ENCODE measurements at regions not wholly inside any gene's neighbourhood (a gene's known extent, or its start where the extent isn't known, plus 50 kb on each side); places are given as distances from the start of the nearest gene placed in this dataset.
"Not testable (repeated sequence)": the region's sequence is repeated elsewhere in the genome, so short reads cannot be mapped to it uniquely, and the experiment has no call there.

- DNase-seq = no peak
Observed at GRCh38 chr5:159657298-159657697, 259.0 kb upstream of the ADRA1B start.

GRCh38 chr5:159657771-159658170 is 258.5 kb upstream of the ADRA1B start:
- DNase-seq = no peak

- no peak for DNase-seq
Observed at GRCh38 chr5:159658266-159658925, 257.9 kb upstream of the ADRA1B start.

GRCh38 chr5:159660401-159660800 is 255.9 kb upstream of the ADRA1B start:
- DNase-seq = no peak

DNA sequence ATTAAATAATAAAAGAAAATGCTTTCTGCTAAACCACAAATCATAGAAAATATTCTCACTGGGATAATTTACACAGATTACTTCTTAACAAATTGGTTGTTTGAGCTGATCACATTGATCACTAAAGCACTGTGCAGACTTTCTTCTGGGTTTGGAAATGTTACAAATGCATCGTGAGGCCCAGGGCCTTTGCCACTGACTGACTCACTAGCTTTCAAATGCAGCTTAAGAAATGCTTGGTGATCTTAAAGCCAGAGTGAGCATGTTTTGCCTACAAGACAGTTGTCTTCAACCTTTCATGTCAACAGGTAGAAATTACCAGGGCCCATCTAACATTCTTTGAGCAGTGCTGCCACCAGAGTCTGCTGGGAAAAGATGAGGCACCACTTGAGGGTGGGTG is 252.3 kb upstream of the ADRA1B start:
- DNase-seq = no peak

- no peak for DNase-seq
Observed at GRCh38 chr5:159667286-159667685, 249.0 kb upstream of the ADRA1B start.

DNA sequence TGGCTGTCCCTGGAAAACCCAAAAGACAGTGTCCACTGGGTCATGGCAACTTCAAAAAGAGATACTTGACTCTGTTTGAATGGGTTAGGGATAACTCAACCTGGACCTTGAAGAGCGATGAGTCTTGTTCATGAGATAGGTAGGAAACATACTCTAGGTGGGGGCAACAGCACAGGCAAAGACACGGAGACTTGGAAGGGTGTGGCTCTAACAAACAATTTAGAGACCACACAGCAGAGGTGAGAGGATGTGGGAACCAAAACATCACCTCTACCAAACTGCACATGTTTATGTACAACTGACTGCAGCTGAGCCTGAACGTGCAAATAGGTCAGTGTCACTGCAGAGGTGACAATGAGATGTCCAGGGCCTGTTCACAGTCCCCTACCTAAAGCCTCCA is 247.7 kb upstream of the ADRA1B start:
- DNase-seq = no peak

- DNase-seq = no peak
Observed at GRCh38 chr5:159669559-159669958, 246.7 kb upstream of the ADRA1B start.

DNA sequence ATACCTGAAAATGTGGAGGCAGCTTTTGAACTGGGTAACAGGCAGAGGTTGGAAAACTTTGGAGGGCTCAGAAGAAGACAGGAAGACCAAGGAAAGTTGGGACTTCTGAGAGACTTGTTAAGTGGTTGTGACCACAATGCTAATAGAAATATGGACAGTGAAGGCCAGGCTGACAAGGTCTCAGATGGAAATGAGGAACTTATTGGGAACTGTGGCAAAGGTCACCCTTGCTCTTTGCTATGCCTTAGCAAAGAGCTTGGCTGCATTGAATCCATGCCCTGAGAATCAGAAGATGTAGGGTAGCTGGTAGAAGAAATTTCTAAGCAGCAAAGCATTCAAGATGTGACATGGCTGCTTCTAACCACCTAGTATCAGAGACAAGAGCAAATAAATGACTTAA is 244.4 kb upstream of the ADRA1B start:
- DNase-seq = no peak

- no peak for DNase-seq
Observed at GRCh38 chr5:159673538-159673937, 242.7 kb upstream of the ADRA1B start.

GRCh38 chr5:159678657-159679392 is 237.5 kb upstream of the ADRA1B start:
- DNase-seq = no peak

- DNase-seq = no peak
Observed at GRCh38 chr5:159680095-159680494, 236.2 kb upstream of the ADRA1B start.

DNA sequence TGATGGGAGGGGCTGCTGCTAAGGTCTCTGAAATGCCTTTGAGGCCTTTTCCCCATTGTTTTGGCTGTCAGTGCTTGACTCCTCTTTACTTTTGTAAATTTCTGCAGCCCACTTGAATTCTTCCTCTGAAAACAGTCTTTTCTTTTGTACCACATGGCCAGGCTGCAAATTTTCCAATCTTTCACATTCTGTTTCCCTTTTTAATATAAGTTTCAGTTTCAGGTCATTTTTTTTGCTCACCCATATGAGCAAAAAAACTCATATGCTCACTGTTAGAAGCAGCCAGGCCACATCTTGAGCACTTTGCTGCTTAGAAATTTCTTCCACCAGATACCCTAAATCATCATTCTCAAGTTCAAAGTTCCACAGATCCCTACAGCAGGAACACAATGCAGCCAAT is 234.6 kb upstream of the ADRA1B start:
- DNase-seq = no peak

DNA sequence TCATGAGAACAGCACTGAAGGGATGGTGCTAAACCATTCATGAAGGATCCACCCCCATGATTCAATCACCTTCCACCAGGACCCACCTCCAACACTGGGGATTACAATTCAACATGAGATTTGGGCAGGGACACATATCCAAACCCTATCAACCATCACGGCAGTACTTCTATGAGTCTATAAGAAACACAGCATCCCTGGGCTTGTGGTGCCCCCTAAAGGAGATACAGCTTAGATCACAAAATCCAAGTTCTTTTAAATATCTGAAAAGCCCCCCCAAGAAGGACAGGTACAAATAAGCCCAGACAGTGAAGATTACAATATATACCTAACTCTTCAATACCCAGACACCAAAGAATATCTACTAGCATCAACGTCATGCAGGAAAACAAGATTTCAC is 233.7 kb upstream of the ADRA1B start:
- DNase-seq = no peak

DNA sequence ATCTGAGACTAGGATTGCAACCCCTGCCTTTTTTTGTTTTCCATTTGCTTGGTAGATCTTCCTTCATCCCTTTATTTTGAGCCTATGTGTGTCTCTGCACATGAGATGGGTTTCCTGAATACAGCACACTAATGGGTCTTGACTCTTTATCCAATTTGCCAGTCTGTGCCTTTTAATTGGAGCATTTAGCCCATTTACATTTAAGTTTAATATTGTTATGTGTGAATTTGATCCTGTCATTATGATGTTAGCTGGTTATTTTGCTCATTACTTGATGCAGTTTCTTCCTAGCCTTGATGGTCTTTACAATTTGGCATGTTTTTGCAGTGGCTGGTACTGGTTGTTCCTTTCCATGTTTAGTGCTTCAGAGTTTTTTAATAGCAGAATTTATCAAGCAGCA is 228.4 kb upstream of the ADRA1B start:
- DNase-seq = not testable (repeated sequence)

DNA sequence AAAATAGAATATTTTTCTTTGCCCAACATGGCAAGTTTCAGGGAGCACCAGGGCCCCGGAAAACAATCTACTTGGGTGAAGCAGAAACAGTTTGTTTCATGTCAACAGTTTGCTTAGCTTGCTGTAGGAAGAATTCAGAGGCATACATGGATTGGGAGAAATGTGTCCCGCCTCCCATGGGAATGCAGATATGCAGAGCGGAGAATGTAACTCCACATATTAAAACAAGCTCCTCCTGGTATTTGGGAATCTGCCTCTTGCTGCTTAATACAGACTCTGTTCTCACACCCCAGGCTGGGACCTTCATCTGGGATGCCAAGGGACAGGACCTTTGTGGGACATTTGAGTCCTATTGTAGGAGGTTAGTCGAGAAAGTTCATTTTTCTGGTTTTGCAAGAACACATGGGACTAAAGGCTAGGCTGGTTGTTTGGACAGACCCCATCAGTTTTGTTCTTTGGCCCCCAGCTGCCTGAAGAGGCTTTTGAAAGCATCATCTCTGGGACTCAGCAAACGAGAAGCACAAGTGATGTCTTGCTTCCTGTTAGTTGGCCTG is 220.5 kb upstream of the ADRA1B start:
- DNase-seq = no peak

DNA sequence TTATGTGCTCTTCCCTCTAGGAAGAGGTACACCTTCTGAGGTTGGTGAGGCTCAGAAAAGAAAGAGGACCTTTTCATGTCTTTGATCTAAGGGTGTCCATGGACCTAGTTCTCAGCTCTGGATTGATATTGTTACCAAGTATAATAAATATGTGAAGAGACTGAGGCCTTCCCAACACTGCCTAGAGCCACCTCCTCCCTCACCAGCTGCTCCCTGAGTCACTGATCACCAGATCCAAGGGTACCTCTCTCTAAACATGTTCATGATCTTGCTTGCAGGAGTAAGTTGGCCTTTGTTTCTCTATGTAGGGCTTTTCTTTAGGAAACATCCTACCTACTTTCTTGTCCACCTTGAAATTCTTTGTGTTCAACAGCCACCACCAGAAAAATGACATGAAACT is 218.8 kb upstream of the ADRA1B start:
- no peak for DNase-seq

DNA sequence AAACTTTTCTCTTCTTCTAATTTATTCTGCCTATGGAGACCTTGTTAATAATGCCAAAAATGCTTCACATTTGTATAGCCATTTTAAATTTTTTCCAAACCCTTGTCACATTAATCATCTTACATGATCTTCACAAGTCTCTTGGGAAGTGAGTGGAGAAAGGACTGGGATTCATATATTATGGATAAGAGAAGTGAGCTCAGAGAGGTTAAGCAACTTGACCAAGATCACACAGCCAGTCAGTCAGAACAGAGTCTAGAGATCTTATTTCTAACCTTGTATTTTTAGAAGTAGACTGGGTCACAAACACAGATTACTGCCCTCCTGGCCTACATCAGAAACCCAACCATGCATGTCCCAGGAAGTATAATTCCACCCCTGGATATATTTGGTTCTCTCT is 218.0 kb upstream of the ADRA1B start:
- DNase-seq = no peak

DNA sequence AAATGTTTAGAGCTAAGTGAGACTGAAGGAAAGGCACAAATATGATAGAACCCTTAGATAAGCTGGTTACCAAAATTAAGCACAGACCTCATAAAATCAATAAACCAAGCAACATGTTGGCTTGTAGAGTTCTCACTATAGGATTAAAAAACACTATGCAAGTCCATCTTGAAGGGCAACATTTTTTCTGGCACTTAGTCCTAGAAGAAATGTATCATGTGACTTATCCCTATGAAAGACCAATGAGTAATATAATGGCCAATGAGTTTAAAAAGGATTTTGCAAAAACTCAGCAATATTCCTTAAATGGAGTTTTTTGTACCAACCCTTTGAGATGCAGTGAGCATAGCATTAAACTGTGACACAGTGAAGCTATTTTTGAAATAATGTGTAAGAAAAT is 216.3 kb upstream of the ADRA1B start:
- no peak for DNase-seq

DNA sequence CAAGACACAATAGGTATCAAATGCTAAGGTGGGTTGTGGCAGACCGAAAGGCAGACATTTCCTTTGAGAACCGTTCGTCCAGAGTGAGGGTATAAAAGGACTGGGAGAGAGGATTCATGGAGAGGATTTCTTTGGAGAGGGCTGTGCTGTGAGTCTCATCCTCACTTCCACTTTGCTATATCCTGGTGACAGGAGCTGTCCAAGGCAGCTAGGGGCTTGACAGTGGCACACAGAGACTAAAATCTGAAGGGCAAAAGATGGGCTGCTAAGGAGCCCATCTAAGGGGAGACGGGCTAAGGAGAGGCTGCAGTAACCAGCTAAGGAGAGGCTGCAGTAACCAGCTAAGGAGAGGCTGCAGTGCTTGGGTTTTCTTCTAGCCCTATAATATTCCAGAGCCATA is 214.0 kb upstream of the ADRA1B start:
- DNase-seq = no peak

- no peak for DNase-seq
Observed at GRCh38 chr5:159702826-159703225, 213.5 kb upstream of the ADRA1B start.

DNA sequence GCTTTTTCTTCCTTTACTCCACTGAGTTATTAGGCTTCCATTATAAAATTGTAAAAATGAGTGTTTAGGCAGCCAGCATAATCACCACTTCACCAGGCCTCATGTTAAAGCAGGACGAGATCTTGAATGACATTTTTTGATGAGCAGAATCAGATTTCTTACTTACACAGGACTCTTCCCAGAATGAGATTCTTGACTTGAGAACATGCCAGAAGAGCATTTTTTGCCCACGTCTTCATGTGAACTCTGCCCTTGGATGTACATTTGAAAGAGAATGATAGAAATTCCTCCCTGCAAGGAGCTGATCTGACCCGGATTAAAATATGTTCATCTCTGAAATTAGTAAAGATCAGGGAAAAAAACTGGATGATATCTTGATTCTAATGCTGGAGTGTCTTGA is 212.1 kb upstream of the ADRA1B start:
- DNase-seq = no peak

GRCh38 chr5:159705948-159706347 is 210.3 kb upstream of the ADRA1B start:
- no peak for DNase-seq

DNA sequence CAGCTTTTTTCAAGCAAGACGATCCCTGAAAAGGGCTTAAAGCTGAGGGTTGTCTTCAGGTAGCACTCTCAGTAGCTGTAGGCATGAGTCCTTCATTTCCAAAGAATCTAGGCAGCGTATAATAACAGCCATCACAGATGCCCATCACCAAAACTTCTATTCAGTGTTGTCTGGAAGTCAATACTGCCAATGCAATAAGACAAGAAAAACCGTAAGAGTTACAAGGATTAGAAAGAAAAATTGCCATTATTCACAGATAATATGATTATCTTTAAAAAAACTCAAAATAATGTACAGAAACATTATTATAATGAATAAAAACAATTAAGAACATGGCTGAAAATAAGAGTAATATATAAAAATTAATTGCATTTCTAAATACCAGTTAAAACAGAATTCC is 208.2 kb upstream of the ADRA1B start:
- no peak for DNase-seq

DNA sequence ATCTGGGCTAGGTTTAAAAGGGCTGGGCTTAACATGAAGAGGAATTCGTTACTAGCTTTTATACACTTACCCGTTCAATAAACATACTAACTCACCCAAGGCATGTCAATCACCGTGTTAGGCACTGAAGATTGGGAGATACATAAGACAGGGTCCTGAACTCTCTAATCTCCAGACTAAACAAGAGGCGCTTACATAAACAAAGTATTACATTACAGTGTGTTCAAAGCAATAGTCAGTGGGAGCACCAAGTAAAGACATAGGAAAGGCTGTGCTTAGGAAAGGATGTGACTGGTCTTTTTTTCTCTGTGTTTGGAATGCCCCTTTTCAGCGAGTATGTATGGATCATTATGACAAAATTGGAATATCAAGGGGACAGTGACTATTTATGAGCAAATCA is 203.6 kb upstream of the ADRA1B start:
- DNase-seq = no peak

Measured in CD4-positive, alpha-beta T cell treated with Interleukin-1 beta for 1 hour (primary cell).